GM18861 (cell line): ENCODE measurements at regions not wholly inside any gene's neighbourhood (a gene's known extent, or its start where the extent isn't known, plus 50 kb on each side); places are given as distances from the start of the nearest gene placed in this dataset.
"Not testable (repeated sequence)": the region's sequence is repeated elsewhere in the genome, so short reads cannot be mapped to it uniquely, and the experiment has no call there.

Source experiments
- ATAC-seq: cut with Tn5 transposase; IDR thresholded peaks from one replicate; pipeline ENCODE4 v1.9.1; 2021; ENCODE audit not compliant: unreplicated experiment

DNA sequence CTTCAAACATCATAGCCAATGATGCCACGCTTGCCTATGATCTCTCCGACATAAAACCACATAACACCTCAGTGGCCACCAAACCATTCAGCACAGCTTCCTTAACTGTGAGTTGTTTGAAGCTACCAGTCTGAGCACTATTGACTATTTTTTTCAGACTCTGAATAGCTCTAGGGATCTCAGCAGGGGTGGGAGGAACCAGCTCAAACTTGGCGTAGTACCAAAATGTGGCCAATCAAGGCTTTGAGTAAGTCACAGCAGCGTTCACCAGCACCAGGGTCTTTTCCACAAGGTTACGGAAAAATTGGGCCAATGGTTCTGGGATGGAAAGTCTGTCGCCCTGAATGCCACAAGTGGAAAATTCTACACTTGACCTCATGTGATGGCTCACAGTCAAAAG, 70.6 kb downstream of the SMPDL3A start:
- ATAC-seq: no peak

DNA sequence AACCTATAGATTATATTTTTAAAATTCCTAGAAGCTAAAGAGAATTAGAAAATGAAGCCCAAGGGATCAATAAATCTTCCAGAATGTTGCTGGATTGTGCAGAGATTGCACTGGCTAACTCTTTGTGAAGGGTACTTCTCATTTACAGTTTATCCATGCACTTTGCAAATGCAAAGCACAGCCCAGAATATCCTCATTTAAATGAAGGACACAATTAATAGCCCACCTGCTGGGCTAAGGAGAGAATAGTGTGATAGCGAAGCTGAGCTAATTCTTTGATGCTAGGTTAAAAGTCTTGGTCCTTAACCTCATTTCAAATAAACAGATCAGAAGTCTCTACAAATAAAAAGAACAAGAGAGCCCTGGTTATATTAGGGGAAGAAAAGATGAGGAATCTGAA, 72.5 kb downstream of the SMPDL3A start:
- ATAC-seq: no peak

DNA sequence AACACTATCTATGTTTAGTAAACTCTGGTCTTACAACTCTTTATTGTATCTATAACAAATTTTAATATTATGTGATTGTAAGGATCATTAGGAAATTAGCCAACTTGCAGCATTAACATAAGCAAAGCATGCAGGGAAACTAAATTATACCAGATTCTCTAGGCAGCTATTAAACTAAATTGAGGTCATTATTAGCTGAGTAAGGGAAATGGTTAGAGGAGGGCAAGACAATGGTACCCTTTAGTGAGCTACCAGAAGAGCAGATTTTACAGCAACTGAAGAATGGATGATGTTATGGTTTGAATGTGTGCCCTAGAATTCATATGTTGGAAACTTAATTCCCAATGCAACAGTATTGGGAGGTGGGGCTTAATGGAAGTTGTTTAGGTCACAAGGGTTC, 79.1 kb downstream of the SMPDL3A start:
- no peak for ATAC-seq

DNA sequence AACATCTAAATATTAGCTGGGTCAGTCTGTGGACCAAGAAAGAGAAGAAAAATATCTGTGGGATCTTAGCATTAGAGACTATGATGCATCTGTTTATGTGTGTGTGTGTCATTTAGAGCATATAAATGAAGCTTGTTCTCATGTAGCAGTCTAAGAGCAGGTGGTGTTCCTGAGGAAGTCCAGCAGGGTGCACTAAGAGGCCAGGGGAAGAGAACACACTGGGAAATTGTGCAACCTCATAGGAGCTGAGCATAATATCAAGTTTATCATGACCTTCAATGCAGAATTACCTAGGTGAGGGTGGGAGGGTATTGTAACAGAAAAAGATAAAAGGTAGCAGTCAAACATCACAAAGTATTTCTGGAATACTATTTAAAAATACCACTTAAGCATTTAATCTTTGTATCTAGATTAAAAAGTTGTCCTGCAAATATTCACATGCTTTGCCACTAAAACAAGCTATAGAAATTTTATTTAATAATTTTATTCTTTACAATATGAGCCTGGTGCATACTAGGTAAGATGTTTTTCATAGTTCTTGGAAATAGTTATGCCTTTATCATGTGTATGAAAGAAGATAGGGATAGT, 80.5 kb downstream of the SMPDL3A start:
- ATAC-seq: peak; percentile 81

DNA sequence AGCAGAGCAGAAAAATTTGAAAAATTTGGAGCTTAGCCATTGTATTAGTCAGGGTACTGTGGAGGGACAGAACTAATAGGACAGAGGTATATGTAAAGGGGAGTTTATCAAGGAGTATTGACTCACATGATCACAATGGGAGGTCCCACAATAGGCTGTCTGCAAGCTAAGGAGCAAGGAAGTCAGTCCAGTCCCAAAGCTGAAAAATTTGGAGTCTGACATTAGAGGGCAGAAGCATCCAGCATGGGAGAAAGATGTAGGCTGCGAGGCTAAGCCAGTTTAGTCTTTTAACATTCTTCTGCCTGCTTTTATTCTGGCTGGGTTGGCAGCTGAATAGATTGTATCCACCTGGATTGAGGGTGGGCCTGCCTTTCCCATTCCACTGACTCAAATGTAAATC, 82.0 kb downstream of the SMPDL3A start:
- ATAC-seq: no peak

DNA sequence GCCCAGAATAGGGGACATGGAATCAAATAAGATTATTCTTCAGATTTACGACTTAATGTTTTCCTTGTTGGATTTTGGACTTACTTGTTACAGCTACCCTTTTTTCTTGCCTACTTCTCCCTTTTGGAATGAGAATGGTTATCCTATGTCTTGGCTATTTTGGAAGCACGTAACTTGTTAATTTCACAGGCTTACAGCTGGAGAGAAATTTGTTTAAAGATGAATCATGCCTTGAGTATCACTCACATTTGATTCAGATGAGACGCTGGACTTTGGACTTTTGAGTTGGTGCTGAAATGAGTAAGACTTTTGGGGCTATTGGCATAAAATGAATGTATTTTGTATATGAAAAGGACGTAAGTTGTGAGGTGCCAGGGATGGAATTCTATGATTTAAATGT, 83.3 kb downstream of the SMPDL3A start:
- peak; percentile 81 for ATAC-seq

DNA sequence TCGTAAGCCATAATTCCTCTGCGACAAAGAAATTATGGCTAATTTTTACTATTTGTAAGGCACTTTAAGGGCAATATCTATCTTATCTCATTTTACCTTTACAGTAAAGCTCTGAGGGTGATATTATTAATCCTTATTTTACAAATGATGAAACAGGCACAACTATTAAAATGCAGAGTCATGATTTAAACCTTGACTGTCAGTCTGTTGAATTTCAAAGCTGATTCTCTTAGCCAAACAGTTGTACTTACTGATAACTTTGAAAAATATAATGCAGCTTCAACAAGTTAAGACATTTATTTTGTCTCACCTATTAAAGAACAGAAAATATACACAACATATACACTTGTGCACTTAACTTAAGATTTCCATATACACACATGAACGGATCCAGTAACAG, 88.2 kb downstream of the SMPDL3A start:
- no peak for ATAC-seq

DNA sequence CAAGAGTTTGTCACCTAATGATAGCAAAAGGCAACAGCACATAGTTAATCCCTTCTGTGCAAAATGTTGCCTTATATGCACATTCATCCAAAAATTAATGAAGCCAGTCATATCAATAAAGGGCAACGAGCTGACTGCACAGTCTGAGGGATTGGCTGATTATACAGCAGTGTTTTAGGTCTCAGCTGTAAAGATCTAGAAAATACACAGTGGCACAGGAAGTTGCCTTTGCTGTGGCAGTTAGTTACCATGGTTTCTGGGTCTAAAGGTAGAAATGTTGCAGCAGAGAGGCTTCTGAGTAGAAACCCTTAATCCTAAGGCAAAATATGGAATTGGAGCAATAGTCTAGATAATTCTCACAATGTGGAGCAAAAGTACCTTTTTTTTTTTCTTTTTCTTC, 89.7 kb downstream of the SMPDL3A start:
- no peak for ATAC-seq

DNA sequence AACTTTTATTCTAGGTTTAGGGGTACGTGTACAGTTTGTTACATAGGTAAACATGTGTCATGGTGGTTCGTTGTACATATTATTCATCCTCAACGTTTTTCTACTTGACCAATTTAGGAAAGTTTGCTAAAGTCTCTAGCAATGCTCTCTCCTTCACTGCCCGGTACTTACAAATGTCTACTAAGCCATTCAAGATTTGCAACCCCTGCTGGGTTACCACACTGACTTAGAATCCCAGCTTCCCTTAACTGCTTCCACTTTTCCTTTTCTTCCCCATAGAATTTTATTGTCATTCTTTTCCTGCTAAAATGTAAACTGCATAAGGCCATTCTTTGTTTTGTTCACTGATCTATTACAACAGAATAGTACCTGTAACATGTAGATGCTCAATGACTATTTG, 97.4 kb downstream of the SMPDL3A start:
- no peak for ATAC-seq

DNA sequence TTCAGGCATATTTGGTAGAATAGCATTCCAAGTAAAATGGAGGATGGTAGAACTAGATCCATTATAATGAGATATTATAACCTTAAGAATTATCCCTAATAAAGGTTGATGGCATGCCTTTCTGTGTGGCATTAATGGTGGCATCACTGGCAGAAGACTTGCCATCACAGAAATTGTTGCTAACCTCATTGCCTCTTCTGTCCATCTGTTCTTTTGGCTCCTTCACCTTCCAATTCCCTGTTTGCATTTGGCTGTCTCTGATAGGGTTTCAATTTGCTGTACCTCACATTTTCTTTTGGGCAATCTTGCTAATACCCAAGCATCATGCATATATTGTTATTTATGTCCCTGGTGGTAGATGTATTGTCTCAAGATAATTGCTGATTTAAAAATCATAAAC, 98.9 kb downstream of the SMPDL3A start:
- ATAC-seq: no peak

DNA sequence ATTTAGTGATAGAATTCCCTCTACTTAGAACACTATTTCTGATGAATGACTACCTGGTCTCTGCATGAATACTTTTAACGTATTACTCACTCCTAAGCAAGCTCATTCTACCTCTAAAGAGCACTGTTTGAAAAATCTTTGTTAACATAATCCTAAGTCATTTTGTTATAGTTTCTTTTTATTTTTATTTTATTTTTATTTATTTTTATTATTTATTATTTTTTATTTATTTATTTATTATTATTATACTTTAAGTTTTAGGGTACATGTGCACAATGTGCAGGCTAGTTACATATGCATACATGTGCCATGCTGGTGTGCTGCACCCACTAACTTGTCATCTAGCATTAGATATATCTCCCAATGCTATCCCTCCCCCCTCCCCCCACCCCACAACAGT, 99.6 kb downstream of the SMPDL3A start:
- not testable (repeated sequence) for ATAC-seq

DNA sequence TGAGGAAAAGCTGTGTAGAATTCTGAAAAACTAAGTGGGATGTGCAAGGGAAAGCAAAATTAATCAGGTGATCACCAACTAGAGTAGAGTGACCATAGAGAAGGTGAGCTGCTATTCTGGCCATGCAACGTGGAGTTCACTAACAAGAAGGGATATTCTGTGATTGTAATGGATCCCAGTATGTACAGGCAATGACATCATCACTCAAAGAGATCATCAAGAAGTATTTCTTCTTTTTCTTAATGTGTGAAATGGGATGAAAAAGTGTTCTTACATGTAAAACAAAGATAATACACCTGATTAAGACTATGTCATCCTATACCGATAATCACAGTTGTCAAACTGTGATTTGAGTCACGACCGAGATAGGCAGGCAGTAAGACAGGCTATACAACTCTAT, 101.2 kb downstream of the SMPDL3A start:
- ATAC-seq: no peak

DNA sequence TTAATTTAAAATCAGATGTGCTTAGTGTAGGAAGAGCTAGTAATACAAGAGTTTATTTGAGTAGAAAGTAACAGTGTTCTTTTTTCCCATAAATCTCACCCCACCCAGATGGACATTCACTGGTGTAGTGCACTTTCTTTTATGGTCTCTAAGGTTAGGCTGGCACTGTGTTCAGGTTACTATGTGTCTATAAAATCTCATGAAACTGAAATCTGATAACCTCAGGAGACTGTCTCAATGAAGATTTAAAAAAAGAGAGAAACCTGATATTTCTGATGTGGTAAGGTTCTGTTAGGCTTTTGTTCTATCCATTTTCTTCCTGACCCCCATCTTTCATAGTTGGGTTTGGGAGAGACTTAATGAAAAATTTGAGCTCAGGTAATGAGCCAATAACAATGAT, 101.2 kb upstream of the CLVS2 start:
- no peak for ATAC-seq

DNA sequence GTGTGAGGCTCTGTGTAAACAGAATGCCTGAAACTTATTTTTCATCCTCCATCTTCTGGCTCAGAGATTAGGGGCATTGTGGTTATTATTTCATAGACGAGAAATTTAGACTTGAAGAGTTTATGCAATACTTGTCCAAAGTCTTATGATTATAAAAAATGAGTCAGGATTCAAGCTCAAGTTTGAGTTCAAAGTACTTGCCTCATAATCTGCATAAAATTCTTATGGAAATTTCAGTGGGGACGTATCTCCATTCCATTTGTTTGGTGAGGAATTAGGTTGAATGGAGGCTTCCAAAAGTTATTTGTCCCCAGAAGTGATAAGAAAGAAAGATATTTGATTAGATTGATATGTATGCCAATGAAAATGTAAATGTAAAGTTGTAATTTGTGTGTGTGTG, 93.7 kb upstream of the CLVS2 start:
- ATAC-seq: no peak

DNA sequence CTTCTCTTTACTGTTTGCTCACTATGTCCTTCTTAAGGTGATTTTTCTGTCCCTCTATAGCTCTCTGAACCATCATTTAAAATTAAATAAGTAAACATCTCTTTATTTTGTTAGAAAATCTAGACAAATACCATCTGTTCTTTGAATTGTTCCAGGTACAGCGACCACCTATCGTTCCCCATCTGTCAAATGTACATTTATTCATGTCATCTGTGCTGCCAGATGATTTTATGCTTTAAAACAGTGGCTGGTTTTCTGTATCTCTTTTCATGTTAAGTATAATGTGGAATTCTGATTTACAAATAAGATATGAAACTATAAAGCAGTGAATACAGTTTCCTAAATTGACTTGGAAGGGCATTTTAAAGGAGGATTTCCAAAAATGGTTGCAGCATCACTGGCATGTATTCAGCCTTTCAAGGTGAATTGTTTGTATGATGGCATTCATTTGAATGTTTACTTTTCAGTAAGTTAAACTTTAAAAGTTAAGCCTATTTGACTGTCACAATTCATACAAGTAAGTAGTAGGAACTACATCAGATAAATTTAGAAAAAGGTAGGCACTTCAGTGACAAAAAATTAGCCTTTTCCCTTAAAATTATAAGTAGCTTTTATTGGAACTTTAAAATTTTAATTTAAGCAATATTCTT, 92.6 kb upstream of the CLVS2 start:
- ATAC-seq: no peak

DNA sequence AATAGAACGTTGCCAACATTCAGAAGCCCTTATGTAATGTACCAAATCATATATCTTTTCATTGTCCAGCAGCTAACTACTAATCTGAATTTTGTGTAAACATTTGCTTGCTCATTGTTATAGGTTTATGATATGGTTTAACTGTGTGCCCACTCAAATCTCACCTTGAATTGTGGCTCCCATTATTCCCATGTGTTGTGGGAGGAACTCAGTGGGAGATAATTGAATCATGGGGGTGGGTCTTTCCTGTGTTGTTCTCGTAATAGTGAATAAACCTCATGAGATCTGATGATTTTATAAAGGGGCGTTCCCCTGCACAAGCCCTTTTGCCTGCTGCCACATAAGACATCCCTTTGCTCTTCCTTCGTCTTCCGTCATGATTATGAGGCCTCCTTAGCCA, 91.9 kb upstream of the CLVS2 start:
- ATAC-seq: no peak

DNA sequence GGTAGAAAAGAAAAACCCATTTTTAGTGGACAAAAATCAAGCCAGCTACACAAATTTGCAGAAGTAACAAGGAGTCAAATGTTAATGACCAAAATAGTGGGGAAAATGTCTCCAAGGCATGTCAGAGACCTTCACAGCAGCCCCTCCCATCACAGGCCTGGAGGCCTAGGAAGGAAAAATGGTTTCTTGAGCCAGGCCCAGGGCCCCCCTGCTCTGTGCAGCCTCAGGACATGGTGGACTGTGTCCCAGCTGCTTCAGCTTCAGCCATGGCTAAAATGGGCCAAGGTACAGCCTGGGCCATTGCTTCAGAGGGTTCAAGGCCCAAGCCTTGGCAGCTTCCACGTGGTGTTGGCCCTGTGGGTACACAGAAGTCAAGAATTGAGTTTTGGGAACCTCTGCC, 82.5 kb upstream of the CLVS2 start:
- ATAC-seq: no peak

DNA sequence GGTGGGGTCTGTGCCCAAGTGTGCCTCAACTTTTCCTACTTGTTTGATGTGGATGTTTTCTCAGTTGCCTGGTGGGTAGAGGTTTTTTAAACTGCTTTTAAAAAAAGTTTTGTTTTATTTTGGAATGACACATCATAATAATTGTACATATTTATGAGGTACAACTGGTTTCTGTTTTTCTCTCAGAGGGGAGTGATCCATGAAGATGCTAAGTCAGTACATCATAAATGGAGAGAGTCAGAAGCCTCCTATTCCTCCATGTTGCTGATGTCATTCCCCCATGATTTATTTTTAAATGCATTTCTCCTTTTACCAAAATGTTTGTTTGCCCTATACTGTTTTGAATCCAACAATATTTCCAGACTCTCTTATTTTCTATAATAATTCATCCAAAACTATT, 77.3 kb upstream of the CLVS2 start:
- no peak for ATAC-seq

DNA sequence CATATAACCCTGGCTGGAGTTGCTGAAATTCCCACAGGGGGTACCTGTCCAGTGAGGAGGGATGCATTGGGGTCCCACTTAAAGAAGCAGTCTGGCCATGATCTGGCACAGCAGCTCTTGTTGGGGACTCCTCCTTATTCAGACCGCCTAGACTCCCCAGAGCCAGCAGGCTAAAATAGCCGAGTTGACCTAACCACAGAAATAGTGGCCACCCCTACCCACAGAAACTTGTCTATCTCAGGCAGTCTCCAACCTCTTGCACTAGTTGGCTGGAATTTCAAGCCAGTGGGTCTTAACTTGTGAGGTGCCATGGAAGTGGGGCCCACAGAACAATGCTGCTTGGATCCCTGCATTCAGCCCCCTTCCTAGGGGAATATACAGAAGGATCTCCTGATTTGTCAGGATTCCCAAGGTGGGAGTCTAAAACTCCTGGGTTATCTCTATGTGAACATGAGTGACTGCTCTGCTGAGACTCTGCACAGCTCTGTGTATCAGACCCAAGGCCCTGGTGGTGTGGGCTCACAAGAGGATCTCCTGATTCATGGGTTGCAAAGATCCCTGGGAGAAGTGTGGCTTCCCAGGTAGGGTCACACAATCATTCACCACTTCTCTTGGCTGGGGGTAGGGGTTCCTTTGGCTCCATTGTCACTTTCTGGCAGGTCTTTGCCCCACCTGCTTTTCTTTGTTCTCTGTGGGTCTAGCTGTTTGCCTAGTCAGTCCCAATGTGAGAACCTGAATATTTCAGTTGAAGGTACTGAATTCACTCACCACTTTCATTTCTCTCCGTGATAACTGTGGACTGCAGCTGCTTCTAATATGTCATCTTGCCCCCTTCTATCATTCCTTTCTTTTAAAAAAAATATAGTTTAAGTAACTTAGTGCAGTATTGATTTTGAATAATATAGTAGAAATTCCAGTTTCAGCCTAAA, 65.5 kb upstream of the CLVS2 start:
- peak; percentile 77 for ATAC-seq

DNA sequence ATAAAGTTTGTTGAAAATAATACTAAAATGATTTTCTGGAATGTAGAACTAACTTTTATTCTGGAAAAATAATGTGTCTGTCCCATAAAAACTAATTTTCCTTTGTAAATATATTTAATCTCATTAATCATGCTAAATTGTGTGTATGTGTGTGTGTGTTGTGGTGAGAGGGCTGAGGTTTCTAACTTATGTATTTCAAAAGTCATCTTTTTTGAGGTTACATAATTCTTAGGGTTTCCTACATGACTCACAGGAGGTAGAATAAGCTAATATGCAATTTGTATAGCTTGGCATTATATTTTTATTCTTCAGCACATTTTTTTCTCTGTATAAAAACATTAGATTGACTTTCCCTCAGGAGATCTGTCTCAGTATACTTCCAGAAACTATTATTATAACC, 64.1 kb upstream of the CLVS2 start:
- no peak for ATAC-seq

DNA sequence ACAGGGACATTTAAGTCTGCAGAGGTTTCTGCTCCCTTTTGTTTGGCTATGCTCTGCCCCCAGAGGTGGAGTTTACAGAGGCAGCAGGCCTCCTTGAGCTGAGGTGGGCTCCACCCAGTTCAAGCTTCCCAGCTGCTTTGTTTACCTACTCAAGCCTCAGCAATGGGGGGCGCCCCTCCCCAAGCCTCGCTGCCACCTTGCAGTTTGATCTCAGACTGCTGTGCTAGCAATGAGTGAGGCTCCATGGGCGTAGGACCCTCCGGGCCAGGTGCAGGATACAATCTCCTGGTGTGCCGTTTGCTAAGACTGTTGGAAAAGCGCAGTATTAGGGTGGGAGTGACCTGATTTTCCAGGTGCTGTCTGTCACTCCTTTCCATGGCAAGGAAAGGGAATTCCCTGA, 51.1 kb upstream of the CLVS2 start:
- ATAC-seq: not testable (repeated sequence)
